Iris pigment epithelial cell (primary cell): ENCODE measurements at regions not wholly inside any gene's neighbourhood (a gene's known extent, or its start where the extent isn't known, plus 50 kb on each side); places are given as distances from the start of the nearest gene placed in this dataset.
"Not testable (repeated sequence)": the region's sequence is repeated elsewhere in the genome, so short reads cannot be mapped to it uniquely, and the experiment has no call there.

ENCODE experiments used
- DNase-seq: peaks from one replicate; pipeline ENCODE4 v3.0.0-alpha.2; 2011; ENCODE audit warnings: low read depth

DNA sequence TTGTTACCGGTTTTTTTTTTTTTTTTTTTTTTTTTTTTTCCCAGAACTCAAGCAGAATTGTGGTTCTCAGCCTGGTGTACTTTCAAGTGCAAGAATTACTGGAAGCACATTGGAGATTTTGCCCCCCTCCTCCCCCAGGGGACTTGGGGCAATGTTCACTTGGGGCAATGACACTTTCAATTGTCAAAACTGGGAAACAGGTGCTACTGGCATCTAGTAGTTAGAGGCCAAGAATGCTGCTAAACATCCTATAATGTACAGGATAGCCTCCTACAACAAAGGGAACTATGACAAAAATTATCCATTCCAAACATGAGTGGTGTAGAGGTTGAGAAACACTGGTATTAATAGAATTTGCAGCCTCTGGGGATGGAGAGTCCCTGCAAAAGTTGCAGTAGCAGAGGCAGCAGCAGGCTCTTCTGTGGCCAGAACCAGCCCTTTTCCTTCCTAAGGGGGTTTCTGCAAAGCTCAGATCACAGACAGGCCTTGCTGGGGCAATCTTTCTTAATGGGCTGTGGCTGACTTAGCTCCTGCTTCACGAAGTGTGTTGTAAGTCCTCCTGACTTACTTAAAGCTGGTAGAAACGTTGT lies 144.3 kb upstream of the MRPS22 start:
- peak; percentile 7 for DNase-seq

- no peak for DNase-seq
Measured at GRCh38 chr3:139201446-139202225, 142.2 kb upstream of the MRPS22 start.

DNA sequence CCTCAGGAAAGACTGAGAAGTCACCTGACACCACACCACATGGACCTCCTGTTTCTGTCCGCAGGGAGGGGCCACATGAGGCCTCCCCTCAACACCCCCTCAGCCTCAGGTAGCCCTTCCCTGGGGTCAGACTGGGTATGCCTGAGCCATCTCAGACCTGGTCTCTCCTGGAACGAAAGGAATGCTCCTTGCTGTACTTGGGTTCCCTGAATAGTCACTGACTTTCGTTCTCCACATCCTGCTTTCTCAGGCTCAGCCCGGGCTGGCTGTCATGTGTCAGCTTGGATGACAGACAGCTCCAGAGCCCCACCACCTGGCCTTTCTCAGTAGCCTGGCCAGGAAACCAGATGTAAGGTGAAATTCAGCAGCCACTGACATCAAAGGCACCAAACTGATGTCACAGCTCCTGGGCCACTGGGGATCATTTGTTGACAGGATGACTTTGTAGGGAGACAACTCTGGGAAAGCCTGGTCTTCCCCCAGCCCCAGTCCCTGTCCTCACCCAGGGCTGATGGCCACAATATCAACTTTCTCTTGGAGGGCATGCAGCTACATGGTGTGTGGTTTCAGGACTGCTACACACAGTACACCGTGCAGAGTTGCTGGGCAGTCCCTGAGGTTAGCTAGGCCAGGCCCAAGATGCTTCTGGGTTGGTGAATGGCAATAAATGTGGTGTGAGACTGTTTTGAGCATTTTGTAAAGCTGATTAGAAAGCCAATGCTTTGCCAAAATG lies 141.4 kb upstream of the MRPS22 start:
- DNase-seq: peak; percentile 5

- no peak for DNase-seq
Measured at GRCh38 chr3:139202959-139203349, 140.9 kb upstream of the MRPS22 start.

GRCh38 chr3:139203752-139204151 lies 140.1 kb upstream of the MRPS22 start:
- DNase-seq: no peak

GRCh38 chr3:139204728-139205127 lies 139.1 kb upstream of the MRPS22 start:
- peak; percentile 33 for DNase-seq

DNA sequence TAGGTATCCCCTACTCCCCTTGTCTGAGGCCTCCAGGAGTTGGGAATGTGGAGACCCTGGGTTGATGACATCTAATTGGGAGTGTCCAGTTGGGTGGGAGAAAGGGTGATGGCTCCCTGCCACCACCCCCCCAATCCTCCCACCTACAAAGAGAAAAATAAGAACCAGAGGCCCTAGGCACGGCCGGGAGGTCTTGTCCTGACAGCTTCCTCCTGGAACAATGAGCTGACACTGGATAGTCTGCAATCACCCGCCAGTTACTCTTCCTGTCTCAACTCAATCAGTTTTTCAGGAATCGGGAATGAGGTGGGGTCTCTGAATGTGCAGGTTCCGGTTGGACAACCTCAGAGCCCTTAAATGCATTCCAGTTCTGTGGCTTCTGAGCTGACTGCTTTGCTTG lies 129.9 kb upstream of the MRPS22 start:
- no peak for DNase-seq

- DNase-seq: no peak
Measured at GRCh38 chr3:139216958-139217357, 126.9 kb upstream of the MRPS22 start.

- DNase-seq: no peak
Measured at GRCh38 chr3:139217633-139218032, 126.2 kb upstream of the MRPS22 start.

GRCh38 chr3:139218046-139218445 lies 125.8 kb upstream of the MRPS22 start:
- DNase-seq: peak; percentile 28

- DNase-seq: no peak
Measured at GRCh38 chr3:139219463-139219862, 124.4 kb upstream of the MRPS22 start.

DNA sequence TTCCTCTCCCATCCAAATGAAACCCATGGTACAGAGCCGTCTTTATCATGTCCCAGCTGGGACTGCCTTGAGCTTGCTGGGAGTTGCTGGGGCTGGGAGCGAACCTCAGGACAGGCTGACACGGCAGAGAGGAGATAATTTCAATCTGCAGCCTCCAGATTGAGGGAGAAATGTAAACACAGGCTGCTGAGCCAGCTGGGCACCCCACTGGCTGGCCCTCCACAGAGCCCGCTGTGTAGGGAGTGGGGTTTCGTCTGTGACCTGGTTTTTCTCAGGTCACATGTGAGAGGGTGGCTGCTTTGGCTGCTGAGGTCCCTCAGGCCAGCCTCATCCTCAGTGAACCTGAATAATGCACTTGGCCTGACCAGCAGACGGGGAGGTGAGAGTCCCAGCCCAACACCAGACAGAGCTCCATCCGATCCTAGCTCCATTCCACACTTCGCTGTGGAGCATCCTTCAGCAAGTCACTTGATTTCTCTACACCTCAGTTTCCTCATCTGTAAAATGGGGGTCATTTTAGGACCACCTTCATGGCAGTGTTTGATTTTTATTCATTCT lies 121.6 kb upstream of the MRPS22 start:
- DNase-seq: no peak

- DNase-seq: no peak
Measured at GRCh38 chr3:139225548-139225947, 118.3 kb upstream of the MRPS22 start.

GRCh38 chr3:139226731-139227130 lies 117.1 kb upstream of the MRPS22 start:
- no peak for DNase-seq

DNA sequence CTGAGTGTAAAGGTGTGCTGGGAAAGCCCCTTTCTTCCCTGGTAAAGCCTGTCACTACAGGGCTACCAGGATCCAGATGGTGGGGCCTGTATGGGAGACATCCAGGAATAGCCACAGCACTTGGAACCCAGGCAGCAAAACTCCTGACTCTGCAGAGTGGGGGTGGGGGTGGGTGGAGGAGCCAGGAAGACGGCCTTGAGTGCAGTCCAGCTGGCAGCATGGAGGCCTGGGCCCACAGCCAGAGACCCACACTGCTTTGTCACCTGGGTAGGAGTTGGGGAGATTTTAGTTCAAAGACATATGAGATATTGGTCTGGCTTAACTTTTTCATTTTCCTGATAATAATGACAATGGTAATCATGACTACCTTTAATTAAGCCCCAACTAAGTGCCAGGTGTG lies 116.7 kb upstream of the MRPS22 start:
- DNase-seq: no peak

DNA sequence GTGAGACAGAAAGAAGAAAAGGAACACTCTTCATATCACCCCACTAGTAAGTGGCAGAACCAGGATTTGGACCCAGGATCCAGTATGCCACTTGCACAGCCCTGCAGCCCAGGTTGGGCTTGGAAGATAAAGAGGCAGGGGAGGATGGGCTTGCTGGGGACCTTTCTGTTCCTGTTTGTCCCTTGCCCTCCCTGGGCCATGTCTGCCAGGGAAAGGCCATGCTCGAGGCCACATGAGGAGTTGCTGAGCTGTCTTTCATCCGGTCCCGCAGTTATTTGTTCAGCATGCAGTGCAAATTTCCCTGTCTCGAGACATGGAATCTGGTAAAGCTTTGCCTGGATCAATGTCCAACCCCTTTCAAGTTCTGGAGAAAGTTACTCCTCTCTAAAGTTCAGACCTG lies 116.0 kb upstream of the MRPS22 start:
- DNase-seq: no peak

- DNase-seq: no peak
Measured at GRCh38 chr3:139230391-139230790, 113.4 kb upstream of the MRPS22 start.

DNA sequence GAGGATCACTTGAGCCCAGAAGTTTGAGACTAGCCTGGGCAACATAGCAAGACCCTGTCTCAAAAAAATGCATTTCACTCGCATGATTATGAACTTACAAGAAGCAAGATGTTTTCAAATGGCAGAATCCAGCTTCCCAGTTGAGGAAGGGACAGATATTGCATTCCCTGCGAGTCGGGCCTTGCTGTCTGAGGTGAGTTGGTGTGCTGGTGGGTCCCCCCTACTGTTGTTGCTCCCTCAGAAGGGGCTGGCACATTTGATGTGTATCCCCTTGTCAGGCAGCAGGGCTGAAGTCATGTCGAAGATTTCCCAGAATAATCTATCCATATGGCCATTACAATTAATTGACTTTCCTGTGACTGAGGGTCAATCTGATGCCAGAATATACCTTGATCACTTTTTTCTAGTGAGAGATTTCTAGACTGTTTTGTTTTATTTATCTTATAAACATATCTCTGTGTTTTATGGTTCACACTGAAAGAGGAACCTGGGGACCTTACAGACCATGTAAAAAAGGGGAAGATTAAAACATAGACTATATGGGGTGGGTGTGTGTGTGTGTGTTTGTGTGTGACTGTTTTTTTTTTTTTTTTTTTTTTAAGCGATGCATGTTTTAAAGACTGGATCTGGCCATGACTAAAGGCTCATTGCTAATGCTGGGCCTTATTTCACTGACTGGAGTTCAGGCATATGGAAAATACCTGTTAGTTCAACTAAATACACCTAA lies 112.1 kb upstream of the MRPS22 start:
- DNase-seq: no peak

GRCh38 chr3:139232341-139232740 lies 111.5 kb upstream of the MRPS22 start:
- DNase-seq: not testable (repeated sequence)

- no peak for DNase-seq
Measured at GRCh38 chr3:139234491-139234890, 109.3 kb upstream of the MRPS22 start.

- DNase-seq: no peak
Measured at GRCh38 chr3:139235192-139235591, 108.6 kb upstream of the MRPS22 start.

DNA sequence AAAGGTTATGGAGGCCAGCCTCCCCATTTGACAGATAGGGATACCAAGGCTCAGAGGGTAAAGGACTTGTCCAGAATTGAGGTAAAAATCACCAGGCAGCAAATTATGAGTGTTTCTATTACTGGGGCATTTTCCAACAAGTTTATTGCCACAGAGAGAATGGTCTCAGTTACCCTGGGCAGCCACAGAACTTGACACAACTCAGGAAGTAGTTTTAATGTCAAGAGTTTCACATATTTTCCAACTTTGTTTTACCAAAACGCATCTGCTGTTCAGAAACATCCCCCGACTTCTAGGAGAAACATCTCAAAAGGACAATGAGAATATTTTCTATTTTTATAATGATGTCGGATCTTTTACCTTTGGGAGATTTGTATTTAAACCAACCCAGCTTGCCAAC lies 107.5 kb upstream of the MRPS22 start:
- no peak for DNase-seq
